Testis (tissue), 2 donors: ENCODE measurements at regions not wholly inside any gene's neighbourhood (a gene's known extent, or its start where the extent isn't known, plus 50 kb on each side); places are given as distances from the start of the nearest gene placed in this dataset.

Experiments used
- POLR2A ChIP-seq: fragments of 450-650 bp; IDR thresholded peaks from one replicate; pipeline ENCODE4 v1.6.1; 2017; ENCODE audit warnings: antibody characterized with exemption, mild to moderate bottlenecking, moderate library complexity
- TF ChIP-seq, protein P1 (sequence below), 3 experiments: fragments of 450-650 bp in 2 of 3; fragments of 200-600 bp in 1 of 3; sonication (generic) in 1 of 3; IDR thresholded peaks; one replicate each; pipeline ENCODE4 v1.5.1; 2016 to 2019; ENCODE audit warnings: antibody characterized with exemption in 3 of 3, mild to moderate bottlenecking in 2 of 3, moderate library complexity in 1 of 3

DNA sequence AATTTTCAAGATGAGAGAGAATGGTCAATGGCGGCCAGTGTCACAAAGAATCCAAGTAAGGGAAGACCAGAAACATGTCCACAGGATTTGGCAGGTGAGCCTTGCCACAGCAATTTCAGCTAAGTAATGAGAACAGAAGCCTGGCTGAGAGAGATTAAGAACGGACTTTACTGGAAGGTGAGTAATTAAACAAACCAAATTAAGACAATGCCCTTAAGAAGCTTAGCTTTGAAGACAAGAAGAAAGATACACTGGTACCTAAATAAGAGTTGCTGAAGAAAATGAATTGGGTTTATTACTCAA lies 145.4 kb upstream of the PLEKHG7 start:
- TF ChIP-seq, protein P1, sequence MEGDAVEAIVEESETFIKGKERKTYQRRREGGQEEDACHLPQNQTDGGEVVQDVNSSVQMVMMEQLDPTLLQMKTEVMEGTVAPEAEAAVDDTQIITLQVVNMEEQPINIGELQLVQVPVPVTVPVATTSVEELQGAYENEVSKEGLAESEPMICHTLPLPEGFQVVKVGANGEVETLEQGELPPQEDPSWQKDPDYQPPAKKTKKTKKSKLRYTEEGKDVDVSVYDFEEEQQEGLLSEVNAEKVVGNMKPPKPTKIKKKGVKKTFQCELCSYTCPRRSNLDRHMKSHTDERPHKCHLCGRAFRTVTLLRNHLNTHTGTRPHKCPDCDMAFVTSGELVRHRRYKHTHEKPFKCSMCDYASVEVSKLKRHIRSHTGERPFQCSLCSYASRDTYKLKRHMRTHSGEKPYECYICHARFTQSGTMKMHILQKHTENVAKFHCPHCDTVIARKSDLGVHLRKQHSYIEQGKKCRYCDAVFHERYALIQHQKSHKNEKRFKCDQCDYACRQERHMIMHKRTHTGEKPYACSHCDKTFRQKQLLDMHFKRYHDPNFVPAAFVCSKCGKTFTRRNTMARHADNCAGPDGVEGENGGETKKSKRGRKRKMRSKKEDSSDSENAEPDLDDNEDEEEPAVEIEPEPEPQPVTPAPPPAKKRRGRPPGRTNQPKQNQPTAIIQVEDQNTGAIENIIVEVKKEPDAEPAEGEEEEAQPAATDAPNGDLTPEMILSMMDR (IDR thresholded peaks at IDR 0.05), result no peak
- TF ChIP-seq POLR2A, result no peak
